ENCODE measurements at regions not wholly inside any gene's neighbourhood (a gene's known extent, or its start where the extent isn't known, plus 50 kb on each side); places are given as distances from the start of the nearest gene placed in this dataset.

DNA sequence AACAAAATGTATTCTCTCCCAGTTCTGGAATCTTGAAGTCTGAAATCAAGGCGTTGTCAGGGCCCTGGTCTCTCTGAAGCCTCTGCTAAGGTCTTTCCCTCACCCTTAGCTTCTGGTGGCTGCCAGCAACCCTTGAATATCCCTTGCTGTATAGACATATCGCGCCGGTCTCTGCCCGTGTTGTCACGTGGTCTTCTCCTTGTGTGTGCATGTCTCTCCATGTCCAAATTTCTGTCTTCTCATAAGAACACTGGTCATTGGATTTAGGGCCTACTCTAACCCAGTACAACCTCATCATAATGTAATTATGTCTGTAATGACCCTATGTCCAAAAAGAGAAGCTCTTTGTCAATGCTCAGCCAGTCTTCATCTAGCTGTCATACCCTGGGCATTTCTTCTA, 85.7 kb upstream of the ETS2 start:
- TF ChIP-seq, protein P1, sequence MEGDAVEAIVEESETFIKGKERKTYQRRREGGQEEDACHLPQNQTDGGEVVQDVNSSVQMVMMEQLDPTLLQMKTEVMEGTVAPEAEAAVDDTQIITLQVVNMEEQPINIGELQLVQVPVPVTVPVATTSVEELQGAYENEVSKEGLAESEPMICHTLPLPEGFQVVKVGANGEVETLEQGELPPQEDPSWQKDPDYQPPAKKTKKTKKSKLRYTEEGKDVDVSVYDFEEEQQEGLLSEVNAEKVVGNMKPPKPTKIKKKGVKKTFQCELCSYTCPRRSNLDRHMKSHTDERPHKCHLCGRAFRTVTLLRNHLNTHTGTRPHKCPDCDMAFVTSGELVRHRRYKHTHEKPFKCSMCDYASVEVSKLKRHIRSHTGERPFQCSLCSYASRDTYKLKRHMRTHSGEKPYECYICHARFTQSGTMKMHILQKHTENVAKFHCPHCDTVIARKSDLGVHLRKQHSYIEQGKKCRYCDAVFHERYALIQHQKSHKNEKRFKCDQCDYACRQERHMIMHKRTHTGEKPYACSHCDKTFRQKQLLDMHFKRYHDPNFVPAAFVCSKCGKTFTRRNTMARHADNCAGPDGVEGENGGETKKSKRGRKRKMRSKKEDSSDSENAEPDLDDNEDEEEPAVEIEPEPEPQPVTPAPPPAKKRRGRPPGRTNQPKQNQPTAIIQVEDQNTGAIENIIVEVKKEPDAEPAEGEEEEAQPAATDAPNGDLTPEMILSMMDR (IDR thresholded peaks at IDR 0.05; ENCODE audit: insufficient read depth, low read length, poor library complexity, severe bottlenecking), result no peak
- TF ChIP-seq EZH2phosphoT487 (conservative IDR thresholded peaks at IDR 0.05; ENCODE audit: low read length), result no peak

All from SU-DHL-6 (cell line).